ENCODE measurements at regions not wholly inside any gene's neighbourhood (a gene's known extent, or its start where the extent isn't known, plus 50 kb on each side); places are given as distances from the start of the nearest gene placed in this dataset.

GRCh38 chr9:90432951-90433350, 209.7 kb downstream of the DIRAS2 start (continued):
- TF ChIP-seq NANOG (IDR thresholded peaks at IDR 0.05; ENCODE audit: insufficient read depth, low read depth, low read length, poor library complexity, severe bottlenecking) = no peak

Measured in H1 (cell line).